ENCODE measurements at regions not wholly inside any gene's neighbourhood (a gene's known extent, or its start where the extent isn't known, plus 50 kb on each side); places are given as distances from the start of the nearest gene placed in this dataset.

DNA sequence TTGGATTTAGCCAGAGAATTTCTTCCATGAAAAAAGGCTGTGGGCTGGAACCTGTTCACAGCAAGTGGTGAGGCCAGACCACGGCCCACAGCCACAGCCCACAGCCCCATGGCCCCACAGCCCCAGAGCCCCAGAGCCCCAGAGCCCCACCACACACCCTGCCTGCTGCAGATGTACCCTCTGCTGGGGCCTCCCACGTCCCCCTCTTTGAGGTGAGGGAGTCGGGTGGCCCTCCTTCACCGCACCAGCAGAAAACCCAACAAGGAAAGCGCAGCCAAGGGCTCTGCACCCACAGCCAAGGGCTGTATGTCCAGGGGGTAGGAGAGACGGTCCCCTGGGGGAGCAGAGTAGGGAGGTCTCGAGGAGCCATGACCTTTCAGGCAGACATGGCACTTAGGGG is 327.5 kb upstream of the DIO3 start:
- no peak for DNase-seq

DNA sequence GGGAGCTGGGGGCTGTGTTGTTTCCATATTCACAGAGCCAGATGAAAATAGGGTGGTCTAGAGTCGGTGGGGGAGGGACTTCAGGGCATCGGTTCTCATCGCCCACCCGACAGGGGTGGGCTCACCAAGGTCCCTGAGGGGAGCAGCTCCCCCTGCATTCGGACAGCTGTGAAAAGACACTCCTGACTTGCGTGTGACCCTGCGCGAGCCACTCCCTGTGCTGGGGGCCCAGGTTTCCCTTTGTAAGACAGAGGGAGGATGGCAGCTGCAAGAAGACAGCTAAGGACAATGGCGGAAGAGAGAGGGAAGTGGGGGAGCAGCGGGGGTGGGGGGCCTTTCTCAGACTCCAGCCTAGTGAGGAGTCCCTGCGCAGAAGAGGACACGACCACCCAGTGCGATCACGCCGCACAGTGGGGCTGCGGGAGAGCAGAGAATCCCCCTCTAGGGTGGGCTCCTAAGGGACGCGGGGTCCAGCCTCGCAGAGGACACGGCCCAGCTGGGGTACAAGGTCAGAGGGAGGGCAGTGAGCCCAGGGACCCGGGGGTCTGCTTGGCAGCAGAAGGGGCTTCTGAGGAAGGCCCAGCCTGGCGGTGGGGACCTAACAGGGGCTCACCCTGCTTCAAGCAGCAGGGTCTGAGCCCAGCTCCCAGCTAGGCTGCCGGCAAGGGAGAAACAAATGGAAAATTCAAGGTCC is 326.9 kb upstream of the DIO3 start:
- DNase-seq: no peak

DNA sequence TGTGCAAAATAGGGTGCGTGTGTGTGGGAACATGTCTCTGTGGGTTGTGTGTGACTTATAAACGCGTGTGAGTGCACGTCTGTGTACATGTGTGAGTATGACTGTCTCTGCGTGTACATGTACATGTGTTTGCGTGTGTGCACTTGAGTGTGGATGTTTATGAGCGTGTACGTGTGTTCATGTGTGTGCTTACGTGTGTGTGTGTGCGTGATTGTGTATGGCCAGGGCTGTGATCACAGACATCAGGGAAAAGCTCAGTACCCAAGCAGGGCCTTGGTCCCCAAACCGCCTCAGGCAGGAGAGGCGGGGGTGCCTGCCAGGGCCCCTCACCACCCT is 326.3 kb upstream of the DIO3 start:
- no peak for DNase-seq

DNA sequence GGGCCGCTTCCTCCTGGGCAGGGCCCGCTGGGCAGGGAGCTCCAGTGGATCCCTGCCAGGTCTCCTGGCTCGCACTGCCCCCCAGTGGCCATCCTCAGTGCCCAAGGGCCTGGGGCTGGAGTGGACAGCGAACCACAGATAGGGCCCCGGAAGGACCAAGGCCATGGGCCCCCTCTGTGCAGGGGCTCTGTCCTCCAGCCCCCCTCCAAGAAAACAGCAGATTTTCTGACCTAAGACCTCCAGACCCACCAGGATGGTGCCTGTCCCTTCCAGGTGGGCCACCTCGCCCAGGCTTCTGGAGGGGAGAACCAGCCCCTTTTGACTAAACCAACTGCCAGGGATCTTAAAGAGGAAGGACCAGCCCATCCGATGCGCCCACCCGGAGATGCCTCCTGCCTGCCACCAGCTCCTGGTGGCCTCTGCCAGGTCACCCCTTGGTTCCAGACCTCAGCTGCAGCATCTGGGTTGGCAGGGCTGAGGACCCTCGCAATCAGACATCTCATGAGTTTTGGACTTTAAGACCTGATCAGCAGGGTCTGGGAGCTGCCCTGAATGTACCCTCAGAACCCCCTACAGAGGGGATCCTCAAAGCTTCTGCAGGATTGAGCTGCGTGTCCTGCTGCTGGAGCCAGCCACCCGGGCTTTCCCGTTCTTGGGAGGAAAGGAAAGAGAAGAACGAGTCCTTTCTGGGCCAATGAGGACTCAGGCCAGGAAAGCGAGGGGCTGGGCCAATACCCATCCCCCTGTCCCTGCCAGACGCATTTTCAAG is 325.8 kb upstream of the DIO3 start:
- no peak for DNase-seq

DNA sequence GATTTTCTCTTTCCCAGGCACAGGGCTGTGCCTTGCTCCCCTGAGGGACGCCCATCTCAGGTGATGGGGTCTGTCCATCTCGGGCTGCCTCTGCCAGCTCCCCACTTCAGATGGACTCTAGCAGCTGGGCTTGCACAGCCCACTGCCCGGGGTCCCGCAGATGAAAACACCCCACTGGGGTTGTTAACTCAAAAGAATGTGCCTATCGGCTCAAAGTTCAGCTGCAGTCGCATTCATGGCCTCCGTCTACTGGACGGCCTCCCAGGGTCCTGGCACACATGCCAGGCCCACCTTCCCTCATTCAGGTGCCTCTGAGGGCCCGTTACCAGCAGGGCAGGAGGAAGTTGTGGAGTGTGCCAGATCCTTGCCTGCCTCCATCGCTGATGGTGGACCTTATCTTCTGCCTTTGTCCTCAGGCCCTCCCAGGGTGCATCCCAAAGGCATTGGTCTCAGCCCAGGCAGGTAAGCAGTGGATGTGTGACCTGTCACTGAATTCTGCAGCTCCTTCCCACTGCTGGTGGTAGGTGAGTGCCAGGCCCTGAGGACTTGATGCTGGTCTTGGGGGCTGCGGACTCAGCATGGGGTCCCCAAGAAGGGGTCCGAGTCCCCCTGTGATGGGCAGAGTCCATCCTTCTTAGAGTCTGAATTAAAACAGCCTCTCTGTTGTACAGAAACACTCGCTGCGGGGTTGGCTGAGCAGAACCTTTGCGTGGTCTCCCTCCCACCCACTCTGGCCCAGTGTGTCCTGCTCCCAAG is 324.6 kb upstream of the DIO3 start:
- no peak for DNase-seq

DNA sequence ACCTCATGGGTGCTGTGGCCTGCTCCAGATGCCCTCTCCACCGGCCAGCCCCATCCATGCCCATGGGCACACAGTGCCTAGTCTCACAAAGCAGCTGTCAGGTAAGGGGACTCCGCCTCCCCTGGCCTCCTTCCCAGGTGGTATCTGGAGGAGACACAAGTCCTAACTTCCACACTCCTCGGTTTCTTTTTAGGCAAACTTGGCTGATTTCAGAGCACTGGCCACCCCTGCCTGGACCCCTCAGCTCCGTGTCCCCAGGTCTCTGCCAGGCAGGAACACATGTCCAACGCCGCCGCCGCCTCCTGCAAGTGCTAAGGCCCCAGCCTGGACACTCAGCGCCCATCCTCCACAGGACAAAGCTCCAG is 324.1 kb upstream of the DIO3 start:
- DNase-seq: no peak

DNA sequence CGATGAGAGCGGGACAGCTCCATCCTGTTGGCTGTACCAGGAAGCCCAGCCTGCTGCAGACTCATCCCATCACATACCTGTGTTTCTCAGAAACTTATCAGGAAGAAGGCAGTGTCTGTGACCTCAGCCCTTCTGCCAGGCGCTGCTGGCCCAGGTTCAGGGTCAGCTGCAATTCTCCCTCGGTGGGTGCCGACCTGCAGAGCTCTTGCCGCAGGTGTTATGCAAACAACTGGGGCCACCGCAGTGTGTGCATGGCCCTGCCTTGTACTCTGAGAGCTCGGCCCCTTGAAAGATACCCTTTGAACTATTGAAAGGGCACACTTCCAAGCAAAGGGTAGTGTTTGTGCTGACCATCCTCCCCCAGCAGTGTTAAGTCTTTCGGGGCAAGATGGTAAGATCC is 322.2 kb upstream of the DIO3 start:
- DNase-seq: no peak

DNA sequence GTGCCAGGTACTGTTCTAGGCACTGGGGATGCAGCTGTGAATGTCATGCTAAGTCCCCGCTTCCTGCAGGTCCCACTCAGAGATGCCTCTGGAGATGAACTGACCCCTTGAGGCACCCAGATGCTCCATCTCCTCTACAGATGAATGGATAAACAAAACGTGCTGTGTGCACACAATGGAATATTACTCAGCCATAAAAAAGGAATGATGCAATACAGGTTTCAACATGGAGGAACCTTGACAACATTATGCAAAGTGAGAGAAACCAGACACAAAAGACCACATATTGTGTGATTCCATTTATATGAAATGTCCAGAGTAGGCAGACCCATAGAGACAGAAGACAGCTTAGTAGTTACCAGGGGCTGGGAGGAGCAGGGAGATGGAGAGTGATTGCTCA is 320.1 kb upstream of the DIO3 start:
- DNase-seq: no peak

DNA sequence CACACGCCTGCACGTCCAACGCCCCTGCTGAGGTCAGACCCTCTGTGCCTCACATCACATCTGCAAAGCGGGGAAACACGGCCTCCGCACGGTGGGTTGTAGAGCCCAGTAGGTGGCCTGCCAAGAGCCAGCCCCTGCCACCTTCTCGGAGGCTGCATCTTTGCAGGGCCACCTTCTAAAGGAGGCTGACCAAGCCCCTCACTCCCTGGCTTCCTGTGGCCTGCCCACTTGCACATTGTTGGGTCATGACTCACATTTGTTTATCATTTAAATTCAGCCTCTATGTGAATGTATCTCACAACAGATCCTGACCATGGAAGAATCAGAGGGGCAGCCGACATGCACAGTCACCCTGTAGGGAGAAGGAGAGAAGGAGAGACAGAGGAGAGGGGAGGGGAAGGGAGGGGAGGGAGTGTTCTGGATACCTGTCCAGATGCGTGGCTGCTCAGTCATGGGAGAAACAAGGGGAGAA is 319.5 kb upstream of the DIO3 start:
- DNase-seq: no peak

DNA sequence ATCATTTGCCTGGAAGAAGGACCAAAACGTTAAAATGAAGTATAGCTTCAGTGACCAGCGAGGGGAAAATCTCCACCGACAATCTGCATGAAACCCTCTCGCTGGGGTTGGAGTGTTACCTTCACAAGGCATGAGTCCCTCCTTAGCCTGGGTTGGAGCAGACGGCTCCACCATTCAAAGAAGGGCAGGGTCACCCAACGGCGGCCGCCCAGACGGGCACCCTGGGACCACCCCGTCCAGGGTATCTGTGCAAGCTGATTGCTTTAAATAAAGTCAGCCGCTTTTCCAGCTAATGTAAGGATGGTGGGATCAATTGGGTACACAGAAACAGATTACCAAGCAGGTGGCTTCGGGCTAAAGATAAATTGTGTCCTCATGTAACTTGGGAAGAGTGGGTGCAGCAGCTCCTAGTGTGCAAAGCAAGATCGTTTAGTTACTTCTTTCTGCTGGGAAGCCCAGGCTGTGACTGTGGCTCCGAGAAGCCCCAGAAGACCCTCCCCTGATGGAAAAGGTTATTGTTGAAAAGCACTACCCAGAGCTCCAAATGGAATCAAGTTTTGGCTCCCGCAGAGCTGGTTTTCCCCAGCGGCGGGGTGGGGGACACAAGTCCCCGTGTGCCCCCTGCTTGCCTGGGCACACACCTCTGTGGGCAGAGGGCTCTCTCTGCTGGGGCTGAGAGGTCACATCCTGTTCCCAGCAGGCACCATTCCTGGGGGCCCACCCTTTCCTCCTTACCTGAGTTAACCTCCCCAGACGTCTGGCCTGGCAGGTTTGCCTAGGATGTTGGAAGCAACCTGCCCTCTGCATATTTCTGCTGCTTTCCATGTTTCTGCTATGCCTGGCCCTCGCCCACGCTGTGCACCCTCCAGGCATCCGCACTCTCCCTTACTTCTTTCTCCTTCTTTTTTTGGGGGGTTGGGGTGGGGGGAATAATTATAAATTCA is 318.6 kb upstream of the DIO3 start:
- DNase-seq: no peak

DNA sequence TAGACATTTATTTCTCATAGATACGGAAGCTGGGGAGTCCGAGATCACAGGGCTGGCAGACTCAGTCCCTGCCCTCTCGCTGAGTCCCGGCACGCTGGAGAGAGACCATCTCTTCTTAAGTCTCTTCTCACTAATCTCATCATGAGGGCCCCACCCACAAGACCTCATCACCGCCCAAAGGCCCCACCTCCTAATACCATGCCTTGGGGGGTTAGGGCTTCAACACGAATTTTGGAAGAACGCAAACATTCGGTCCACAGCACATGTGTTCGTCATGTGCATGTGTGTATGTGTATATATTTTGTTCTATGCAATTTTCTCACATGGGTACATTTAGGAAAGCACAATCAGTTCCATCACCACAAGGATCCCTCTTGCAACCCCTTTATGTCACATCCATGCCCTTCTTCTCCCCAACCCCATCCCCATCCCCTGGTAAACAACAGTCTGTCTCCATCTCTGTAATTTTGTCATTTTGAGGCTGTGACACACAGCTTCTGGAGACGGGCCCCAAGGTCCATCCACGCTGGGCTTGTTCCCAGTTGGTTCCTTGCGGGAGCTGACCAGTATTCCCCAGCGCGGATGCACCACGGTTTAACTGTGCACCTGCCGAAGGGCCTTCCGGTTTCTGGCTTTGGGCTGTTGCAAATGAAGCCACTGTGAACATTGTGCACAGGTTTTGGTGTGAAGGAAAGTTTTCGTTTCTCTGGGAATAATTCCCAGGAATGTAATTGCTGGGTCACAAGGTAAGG is 317.5 kb upstream of the DIO3 start:
- no peak for DNase-seq

DNA sequence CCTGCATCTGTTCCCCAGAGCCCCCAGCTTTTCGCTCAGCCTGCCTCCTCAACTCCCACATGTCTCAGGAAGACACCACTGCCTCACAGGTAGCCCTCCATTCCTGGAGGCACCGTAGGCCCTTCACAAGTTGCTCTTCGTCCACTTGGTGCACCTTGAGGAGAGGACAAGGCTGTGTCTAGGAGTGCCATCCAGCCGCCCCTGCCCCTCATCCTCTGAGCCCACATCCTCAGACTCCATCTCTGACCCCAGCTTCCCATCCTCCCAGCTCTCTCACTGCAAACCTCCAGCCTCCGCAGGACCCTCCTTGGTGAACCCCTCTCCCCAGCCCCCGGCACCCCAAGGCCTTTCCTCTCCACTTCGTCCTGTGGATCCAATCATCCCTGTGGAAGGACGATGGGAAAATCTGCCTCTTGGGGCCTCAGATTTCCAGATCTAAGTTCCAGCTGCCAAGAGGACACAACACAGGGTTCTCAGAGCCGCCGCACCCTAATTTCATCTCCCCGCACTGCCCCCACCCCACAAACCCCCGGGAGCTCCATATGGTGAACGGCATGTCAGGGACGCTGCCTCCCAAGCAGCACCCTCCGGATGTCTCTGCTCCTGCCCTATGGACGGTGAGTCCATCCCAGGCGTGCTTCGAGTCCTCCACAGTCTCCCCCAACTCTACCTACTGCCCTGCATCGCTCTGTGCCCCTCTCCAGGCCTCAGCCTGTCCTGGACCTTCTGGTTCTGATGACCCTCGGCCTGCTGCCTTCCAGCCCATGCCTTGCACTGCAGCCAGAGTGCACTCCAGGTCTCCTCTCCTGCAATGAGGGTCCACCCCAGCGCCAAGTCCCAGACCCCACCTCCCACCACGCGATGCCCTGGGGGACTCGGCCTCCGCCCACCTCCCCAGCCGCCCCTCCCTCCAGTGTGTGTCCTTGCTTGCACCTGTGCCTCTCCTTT is 314.1 kb upstream of the DIO3 start:
- no peak for DNase-seq

DNA sequence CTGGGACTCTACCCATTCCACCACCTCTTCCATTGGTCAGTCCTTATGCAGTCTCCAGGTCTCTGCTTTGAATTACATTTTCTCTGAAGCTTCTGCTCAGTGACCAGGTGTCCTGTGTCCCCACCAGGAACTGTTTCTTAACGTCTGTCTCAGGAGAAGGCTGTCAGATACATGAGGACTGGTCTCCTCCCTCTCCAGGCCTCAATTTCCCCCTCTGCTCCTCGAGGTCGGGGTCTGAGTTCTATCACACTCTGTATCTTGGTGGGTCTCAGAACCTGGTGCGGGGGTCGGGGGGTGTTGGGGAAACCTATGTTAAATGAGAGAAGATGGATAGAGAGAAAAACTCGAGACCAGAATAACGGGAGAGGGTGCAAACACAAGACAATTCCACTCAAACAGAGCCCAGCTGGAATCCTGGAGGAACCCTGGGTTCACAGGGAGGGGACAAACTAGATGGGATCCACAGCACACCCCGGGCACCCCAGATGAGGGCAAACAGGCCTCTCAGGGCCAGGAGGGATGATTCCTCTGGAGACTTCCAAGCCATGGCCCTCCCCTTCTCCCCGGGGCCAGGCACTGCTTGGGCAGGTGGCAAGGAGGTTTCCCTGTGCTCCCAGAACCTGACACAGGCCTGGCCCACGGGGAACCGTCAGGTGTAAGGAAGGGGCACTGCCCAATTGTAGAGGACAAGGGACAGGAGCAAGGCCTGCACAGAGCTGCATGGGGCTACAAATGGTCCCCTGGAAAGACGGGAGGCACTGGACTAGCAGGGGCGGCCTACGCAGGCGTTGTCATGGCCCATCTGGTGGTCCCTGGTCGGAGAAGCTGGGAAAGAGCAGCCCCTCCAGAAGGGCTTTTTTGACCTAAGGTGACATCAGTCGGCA is 313.2 kb upstream of the DIO3 start:
- no peak for DNase-seq

DNA sequence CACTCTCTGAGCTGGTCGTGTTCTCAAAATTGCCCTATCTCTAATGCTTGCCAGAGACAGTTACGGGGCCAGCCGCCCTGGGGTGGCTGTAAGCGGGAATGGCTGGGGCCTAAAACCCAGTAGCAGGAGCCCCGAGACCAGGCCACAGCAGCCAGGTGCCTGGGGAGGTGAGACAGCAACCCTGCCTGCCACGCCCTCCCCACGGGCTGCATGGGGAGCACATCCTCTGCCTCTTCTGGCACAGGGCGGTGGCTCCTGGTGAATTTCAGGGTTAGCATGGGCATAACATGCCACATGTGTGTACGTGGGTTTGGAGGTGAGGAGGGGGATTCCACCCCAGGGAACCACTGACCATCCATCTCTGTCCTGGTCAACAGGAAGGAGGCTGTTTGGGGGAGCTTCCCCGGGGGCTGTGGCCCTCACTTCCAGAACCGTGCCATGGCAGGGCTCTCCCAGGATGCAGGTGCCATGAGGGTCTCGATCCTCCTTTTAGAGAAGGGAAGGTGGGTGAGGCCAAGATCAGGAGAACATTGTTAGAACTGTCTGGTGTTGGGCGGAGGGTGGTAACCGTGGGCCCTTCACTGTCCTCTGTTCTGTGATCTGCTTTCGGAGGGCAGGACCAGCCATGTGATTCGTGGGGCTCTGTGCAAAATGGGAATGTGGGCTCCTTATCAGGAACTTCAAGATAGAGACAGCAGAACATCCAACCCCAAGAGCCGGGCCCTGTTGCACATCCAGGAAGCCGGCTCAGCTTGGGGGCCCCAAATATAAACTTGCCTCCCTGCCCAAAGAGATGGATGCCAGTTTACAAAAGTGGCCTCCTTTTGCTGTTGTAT is 312.2 kb upstream of the DIO3 start:
- DNase-seq: no peak

DNA sequence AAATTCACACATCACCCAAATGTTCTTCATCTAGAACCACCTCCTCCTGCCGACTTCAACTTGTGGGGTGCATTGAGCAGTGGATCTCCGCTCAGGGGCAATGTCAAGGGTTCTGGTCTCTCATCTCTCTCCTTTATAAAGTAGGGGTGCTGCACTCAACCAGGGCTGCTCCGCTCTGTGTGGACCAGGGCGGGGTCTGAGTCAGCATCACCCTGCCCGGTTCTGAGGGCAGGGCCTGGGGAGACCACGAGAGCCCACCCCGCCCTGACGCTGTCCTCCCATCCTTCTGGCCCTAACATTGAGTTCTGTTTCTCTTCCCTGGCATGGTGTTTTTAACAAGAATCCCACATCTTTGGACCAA is 311.6 kb upstream of the DIO3 start:
- DNase-seq: no peak

DNA sequence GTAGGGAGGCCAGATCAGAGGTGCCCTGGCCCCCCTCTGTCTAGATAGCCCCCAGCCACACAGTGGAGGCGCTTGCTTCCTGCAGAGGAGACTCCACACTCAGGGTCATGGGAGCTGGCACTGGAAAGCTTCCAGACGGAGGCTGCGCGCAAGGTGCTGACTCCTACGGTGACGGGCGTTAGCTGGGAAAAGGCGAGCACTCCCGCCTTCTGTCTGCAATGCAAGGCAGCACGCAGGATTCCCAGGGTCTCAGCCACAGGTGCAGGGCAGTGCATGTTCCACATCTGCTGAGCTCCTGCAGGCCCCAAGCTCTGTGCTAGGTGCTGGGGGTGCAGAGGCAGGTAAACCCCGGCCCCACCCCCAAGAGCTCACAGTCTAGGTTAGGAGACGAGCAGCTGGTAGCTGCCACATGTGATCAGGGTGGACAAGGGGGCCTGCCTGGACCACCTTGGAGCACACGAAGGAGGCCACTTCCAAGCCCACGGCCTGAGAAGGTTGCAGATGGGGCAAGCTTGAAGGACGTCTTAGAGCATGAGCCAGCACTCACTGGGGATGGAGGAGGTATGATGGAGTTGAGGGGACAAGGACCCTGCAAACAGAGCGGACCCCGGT is 310.9 kb upstream of the DIO3 start:
- no peak for DNase-seq

DNA sequence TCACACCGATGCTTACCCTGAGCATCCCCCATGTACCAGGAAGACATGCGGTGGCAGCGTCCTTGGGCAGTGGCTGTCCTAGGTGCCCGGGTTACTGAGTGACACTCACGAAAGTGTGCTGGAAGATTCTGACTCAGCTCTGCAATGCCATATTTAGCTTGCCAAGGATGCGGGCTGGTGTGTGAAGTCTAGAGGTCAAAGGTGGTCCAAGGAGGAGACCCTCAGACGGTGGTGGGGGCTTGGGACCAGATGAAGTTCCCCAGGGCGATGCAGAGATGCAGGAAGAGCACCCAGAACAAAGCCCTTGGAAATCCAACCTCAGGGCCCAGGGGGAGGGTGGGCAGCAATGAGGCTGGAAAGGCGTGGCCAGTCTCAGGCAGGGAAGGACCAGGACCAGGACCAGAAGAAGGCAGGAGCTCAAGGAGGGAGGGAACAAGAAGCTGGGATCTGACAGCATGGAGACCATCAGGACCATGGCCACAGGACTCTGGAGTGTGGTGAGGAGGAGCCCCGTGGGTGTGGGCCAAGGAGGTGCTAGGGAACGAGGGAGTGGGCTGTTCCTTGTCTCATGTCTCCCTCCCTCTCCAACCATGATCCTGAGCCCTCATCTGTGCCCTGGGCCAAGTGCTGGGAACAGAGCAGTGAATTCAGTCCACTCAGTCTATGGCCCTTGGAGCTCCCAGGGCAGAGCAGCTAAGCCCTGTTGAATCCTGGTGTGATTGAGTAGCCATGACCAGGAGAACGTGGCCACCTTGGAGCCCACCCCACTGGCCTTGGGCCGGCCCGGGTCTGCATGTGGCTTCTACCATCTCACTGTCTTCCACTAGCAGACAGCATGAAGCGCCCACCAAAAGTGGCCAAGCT is 310.1 kb upstream of the DIO3 start:
- no peak for DNase-seq
